Neural progenitor cell (in vitro differentiated cells): ENCODE measurements at regions not wholly inside any gene's neighbourhood (a gene's known extent, or its start where the extent isn't known, plus 50 kb on each side); places are given as distances from the start of the nearest gene placed in this dataset.

ENCODE experiments used
- EZH2 ChIP-seq: fragments of 200-600 bp; sonication (generic); IDR thresholded peaks from 2 replicates; pipeline ENCODE4 v1.6.1; 2017; ENCODE audit warnings: antibody characterized with exemption, mild to moderate bottlenecking, moderate library complexity
- TF ChIP-seq, protein P1 (sequence below): fragments of 200-600 bp; sonication (generic); IDR thresholded peaks from 2 replicates; pipeline ENCODE4 v1.5.1; 2017; ENCODE audit warnings: antibody characterized with exemption, mild to moderate bottlenecking

DNA sequence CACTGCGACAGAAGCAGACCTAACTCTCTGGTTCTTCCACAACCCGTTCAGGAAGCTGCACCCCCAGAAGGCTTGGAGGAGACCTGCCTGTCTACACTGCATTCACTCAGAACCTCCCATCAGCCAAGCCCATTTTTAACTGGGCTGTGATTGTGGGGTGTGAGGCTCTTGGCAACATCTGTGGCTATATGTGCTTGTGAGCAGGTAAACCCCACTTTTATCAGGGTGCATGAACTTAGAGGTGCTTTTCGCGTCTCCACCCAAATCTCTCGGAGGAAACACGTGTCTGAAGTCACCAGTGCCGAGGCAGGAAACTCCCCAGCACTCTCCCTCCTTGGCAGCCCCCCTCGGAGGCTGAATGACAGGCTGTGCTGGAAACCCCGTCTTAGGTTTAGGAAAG lies 158.2 kb upstream of the SALL3 start:
- TF ChIP-seq, protein P1, sequence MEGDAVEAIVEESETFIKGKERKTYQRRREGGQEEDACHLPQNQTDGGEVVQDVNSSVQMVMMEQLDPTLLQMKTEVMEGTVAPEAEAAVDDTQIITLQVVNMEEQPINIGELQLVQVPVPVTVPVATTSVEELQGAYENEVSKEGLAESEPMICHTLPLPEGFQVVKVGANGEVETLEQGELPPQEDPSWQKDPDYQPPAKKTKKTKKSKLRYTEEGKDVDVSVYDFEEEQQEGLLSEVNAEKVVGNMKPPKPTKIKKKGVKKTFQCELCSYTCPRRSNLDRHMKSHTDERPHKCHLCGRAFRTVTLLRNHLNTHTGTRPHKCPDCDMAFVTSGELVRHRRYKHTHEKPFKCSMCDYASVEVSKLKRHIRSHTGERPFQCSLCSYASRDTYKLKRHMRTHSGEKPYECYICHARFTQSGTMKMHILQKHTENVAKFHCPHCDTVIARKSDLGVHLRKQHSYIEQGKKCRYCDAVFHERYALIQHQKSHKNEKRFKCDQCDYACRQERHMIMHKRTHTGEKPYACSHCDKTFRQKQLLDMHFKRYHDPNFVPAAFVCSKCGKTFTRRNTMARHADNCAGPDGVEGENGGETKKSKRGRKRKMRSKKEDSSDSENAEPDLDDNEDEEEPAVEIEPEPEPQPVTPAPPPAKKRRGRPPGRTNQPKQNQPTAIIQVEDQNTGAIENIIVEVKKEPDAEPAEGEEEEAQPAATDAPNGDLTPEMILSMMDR: no peak
- TF ChIP-seq EZH2: no peak
